HepG2 (cell line): ENCODE measurements at regions not wholly inside any gene's neighbourhood (a gene's known extent, or its start where the extent isn't known, plus 50 kb on each side); places are given as distances from the start of the nearest gene placed in this dataset.

Source experiments
- ATAC-seq: fragments of 200-7000 bp; cut with Tn5 transposase; 3 replicates; pipeline ENCODE4 v1.9.1; 2020; ENCODE audit warnings: mild to moderate bottlenecking, moderate library complexity
- BruUV-seq: library from RNA; stranded (reverse); fragments of 400-500 nt; replicated peaks from 2 replicates; lab custom pipeline; 2021; lab: Mats Ljungman, UMichigan
- CTCF ChIA-PET: fragments of 300-600 bp; formaldehyde crosslinking; extraction: SDS; loops from one replicate; lab custom pipeline; 2021; ENCODE audit warnings: low total read pairs, inconsistent platforms, low intra/inter-chr PET ratio; lab: Yijun Ruan, JAX
- POLR2A ChIA-PET: fragments of 350-600 bp; sonication (Branson Sonifier 250); formaldehyde crosslinking; loops from one replicate; lab custom pipeline; 2020; ENCODE audit warnings: antibody characterized with exemption, inconsistent platforms; lab: Yijun Ruan, JAX
- DNase-seq: peaks from one replicate; pipeline ENCODE4 v3.0.0-alpha.2; 2015; ENCODE audit warnings: low spot score
- FAIRE-seq: peaks from 3 replicates; lab custom pipeline; 2011; peaks lifted over from hg19 to GRCh38; lab: Jason Lieb, UNC
- H2AFZ ChIP-seq: one replicate; pipeline ENCODE4 v1.6.1; 2011; ENCODE audit warnings: low read length, inconsistent platforms
- H3K27ac ChIP-seq: fragments of 300-600 bp; 3 replicates; pipeline ENCODE4 v1.8.0; 2011; ENCODE audit warnings: mixed run types, mild to moderate bottlenecking, mixed read lengths, low read length, inconsistent platforms; ENCODE audit not compliant: insufficient read depth; ENCODE audit errors: extremely low read length
- H3K27me3 ChIP-seq, 2 experiments: fragments of 200-600 bp in 1 of 2; 2 replicates in 1 of 2; 3 replicates in 1 of 2; pipeline versions ENCODE4 v1.6.0 to v1.8.0; 2011; ENCODE audit warnings: low read length in 2 of 2, mild to moderate bottlenecking in 2 of 2, moderate library complexity in 2 of 2, inconsistent platforms in 1 of 2; ENCODE audit not compliant: insufficient read depth in 2 of 2, control insufficient read depth in 1 of 2
- H3K36me3 ChIP-seq, 2 experiments: fragments of 200-600 bp in 1 of 2; replicated peaks in 1 of 2; 2 replicates in 1 of 2; 3 replicates in 1 of 2; pipeline versions ENCODE4 v1.5.1 to v1.8.0; 2011; ENCODE audit warnings: low read length in 2 of 2, inconsistent platforms in 1 of 2; ENCODE audit not compliant: insufficient read depth in 2 of 2, control insufficient read depth in 1 of 2
- H3K4me1 ChIP-seq: 2 replicates; pipeline ENCODE4 v1.5.1; 2012; ENCODE audit warnings: low read length, inconsistent platforms; ENCODE audit not compliant: insufficient read depth
- H3K4me2 ChIP-seq: 2 replicates; pipeline ENCODE4 v1.6.0; 2011; ENCODE audit warnings: low read depth, low read length, inconsistent platforms
- H3K4me3 ChIP-seq, 3 experiments: fragments of 200-600 bp in 1 of 3; sonication (generic), shearing (Covaris generic) in 1 of 3; replicated peaks in 1 of 3; 2 replicates each; pipeline ENCODE4 v1.5.1; 2011 to 2016; ENCODE audit warnings: low read length in 3 of 3, inconsistent platforms in 2 of 3, low read depth in 2 of 3, mild to moderate bottlenecking in 2 of 3, control low read depth in 1 of 3, mixed read lengths in 1 of 3; ENCODE audit not compliant: insufficient read depth in 1 of 3
- H3K79me2 ChIP-seq: one replicate; pipeline ENCODE4 v1.6.1; 2011; ENCODE audit warnings: low read length, inconsistent platforms; ENCODE audit not compliant: insufficient read depth
- H3K9ac ChIP-seq: 2 replicates; pipeline ENCODE4 v1.6.0; 2011; ENCODE audit warnings: mild to moderate bottlenecking, low read depth, low read length, inconsistent platforms; ENCODE audit not compliant: insufficient read depth
- H3K9me3 ChIP-seq: 2 replicates; pipeline ENCODE4 v1.5.1; 2012; ENCODE audit warnings: mild to moderate bottlenecking, low read length
- H4K20me1 ChIP-seq: 2 replicates; pipeline ENCODE4 v1.6.0; 2011; ENCODE audit warnings: inconsistent platforms, mild to moderate bottlenecking, low read length, moderate library complexity; ENCODE audit not compliant: insufficient read depth
- HOXA5 ChIP-seq: sonication (generic); formaldehyde crosslinking; IDR thresholded peaks from 2 replicates; pipeline ENCODE4 v1.4.0; 2020; ENCODE audit warnings: missing genetic modification reagents
- MAFK ChIP-seq, 2 experiments: IDR thresholded peaks in 1 of 2; conservative IDR thresholded peaks in 1 of 2; 2 replicates each; pipeline ENCODE4 v1.6.1; 2011; ENCODE audit warnings: improper control_type of control experiment in 2 of 2, low read length in 2 of 2
- NFYB ChIP-seq: sonication (generic); formaldehyde crosslinking; IDR thresholded peaks from 2 replicates; pipeline ENCODE4 v1.4.0; 2020; ENCODE audit warnings: missing genetic modification reagents
- NFYC ChIP-seq: IDR thresholded peaks from 2 replicates; pipeline ENCODE4 v1.6.1; 2016; ENCODE audit warnings: missing genetic modification reagents, missing compliant biosample characterization
- RFX1 ChIP-seq: fragments of 450-650 bp; IDR thresholded peaks from 2 replicates; pipeline ENCODE4 v1.6.1; 2017
- TFAP4 ChIP-seq: sonication (generic); IDR thresholded peaks from 2 replicates; pipeline ENCODE4 v1.6.1; 2016; ENCODE audit warnings: low read depth, borderline replicate concordance
- TOPORS ChIP-seq: sonication (generic); formaldehyde crosslinking; IDR thresholded peaks from 2 replicates; pipeline ENCODE4 v1.8.0; 2023; ENCODE audit warnings: mild to moderate bottlenecking, missing genetic modification reagents
- ZBTB14 ChIP-seq: sonication (generic); formaldehyde crosslinking; IDR thresholded peaks from 2 replicates; pipeline ENCODE4 v1.4.0; 2020; ENCODE audit warnings: missing genetic modification reagents
- ZNF513 ChIP-seq: sonication (generic); formaldehyde crosslinking; conservative IDR thresholded peaks from 2 replicates; pipeline ENCODE4 v1.5.0; 2020; ENCODE audit warnings: missing genetic modification reagents
- ZNF775 ChIP-seq: sonication (generic); formaldehyde crosslinking; IDR thresholded peaks from 2 replicates; pipeline ENCODE4 v1.4.0; 2020; ENCODE audit warnings: missing genetic modification reagents, mild to moderate bottlenecking, moderate library complexity, borderline replicate concordance
- ZSCAN31 ChIP-seq: sonication (generic); formaldehyde crosslinking; IDR thresholded peaks from 2 replicates; pipeline ENCODE4 v1.5.0; 2020; ENCODE audit warnings: low read depth, mild to moderate bottlenecking, missing genetic modification reagents
- WGBS: methylation state at CpG from one replicate; pipeline ENCODE4 v1.1.6; 2017; ENCODE audit warnings: low lambda C conversion rate; 5-methylcytosine and 5-hydroxymethylcytosine counted together
- in situ Hi-C: cut with HindIII; loops from 2 replicates; pipeline ENCODE4 v1.10.0; 2017; ENCODE audit warnings: low pct_unique_long_range_greater_than_20kb; ENCODE audit not compliant: extremely low pct_ligation_motif_present
- intact Hi-C: fragments of 100-400 bp; cut with micrococcal nuclease; formaldehyde crosslinking; loops from one replicate; pipeline ENCODE4 v1.10.0; 2022; ENCODE audit not compliant: unreplicated experiment

GRCh38 chr10:31586723-31587638 lies 268.0 kb downstream of the ZEB1 start:
- peaks cover 2% of the 10 kb centered on the region; the same call in 1 of the 2 replicates for H3K9me3 ChIP-seq
- no peak overlapping the region for H3K4me3 ChIP-seq
- no peak for TF ChIP-seq RFX1
- no peak for TF ChIP-seq ZBTB14 (CRISPR knock-in tag)
- TF ChIP-seq ZNF775: no peak
- TF ChIP-seq MAFK (conservative IDR thresholded peaks at IDR 0.05 in 1 of 2, IDR thresholded peaks at IDR 0.05 in 1 of 2; ENCODE audit: low read length in 2 of 2): peak in 1 of 2 experiments; percentile 10; a peak in 1 of 4 replicates
- TF ChIP-seq TOPORS (CRISPR knock-in tag): no peak
- no peak for TF ChIP-seq ZSCAN31
- TF ChIP-seq ZNF513 (CRISPR knock-in tag): no peak
- peak; percentile 53; the same call in 1 of the 2 replicates for TF ChIP-seq NFYB (CRISPR knock-in tag)
- TF ChIP-seq HOXA5 (CRISPR knock-in tag): no peak
- TF ChIP-seq TFAP4: no peak
- TF ChIP-seq NFYC (CRISPR knock-in tag): no peak
- ATAC-seq: no peak
- in situ Hi-C loops (no loop called here), intact Hi-C loops (no loop called here)
- H3K4me2 ChIP-seq: no peak overlapping the region
- POLR2A ChIA-PET: no interaction called here
- H3K27me3 ChIP-seq: peaks cover 0 to 20% of the 10 kb centered on the region in 2 experiments; a peak in 3 of 5 replicates
- H3K4me1 ChIP-seq: no peaks in the 10 kb centered on the region
- no peaks in the 10 kb centered on the region for H4K20me1 ChIP-seq
- FAIRE-seq: no peak
- no peak overlapping the region for H3K27ac ChIP-seq
- no peaks in the 10 kb centered on the region for H3K79me2 ChIP-seq
- H3K9ac ChIP-seq: no peak overlapping the region
- H2AFZ ChIP-seq: no peak overlapping the region
- CTCF ChIA-PET: no interaction called here
- H3K36me3 ChIP-seq: no peaks in the 10 kb centered on the region
- DNase-seq: no peak
- WGBS: 81% methylated on average over 13 of the region's 22 CpGs
- no TSS peak for BruUV-seq
